Testis (tissue), 2 donors: ENCODE measurements at regions not wholly inside any gene's neighbourhood (a gene's known extent, or its start where the extent isn't known, plus 50 kb on each side); places are given as distances from the start of the nearest gene placed in this dataset.

Experiments used
- POLR2A ChIP-seq: fragments of 450-650 bp; IDR thresholded peaks from one replicate; pipeline ENCODE4 v1.6.1; 2017; ENCODE audit warnings: antibody characterized with exemption, mild to moderate bottlenecking, moderate library complexity
- TF ChIP-seq, protein P1 (sequence below), 3 experiments: fragments of 450-650 bp in 2 of 3; fragments of 200-600 bp in 1 of 3; sonication (generic) in 1 of 3; IDR thresholded peaks; one replicate each; pipeline ENCODE4 v1.5.1; 2016 to 2019; ENCODE audit warnings: antibody characterized with exemption in 3 of 3, mild to moderate bottlenecking in 2 of 3, moderate library complexity in 1 of 3

GRCh38 chr2:136230464-136230863 is 112.5 kb upstream of the CXCR4 start:
- TF ChIP-seq, protein P1, sequence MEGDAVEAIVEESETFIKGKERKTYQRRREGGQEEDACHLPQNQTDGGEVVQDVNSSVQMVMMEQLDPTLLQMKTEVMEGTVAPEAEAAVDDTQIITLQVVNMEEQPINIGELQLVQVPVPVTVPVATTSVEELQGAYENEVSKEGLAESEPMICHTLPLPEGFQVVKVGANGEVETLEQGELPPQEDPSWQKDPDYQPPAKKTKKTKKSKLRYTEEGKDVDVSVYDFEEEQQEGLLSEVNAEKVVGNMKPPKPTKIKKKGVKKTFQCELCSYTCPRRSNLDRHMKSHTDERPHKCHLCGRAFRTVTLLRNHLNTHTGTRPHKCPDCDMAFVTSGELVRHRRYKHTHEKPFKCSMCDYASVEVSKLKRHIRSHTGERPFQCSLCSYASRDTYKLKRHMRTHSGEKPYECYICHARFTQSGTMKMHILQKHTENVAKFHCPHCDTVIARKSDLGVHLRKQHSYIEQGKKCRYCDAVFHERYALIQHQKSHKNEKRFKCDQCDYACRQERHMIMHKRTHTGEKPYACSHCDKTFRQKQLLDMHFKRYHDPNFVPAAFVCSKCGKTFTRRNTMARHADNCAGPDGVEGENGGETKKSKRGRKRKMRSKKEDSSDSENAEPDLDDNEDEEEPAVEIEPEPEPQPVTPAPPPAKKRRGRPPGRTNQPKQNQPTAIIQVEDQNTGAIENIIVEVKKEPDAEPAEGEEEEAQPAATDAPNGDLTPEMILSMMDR (IDR thresholded peaks at IDR 0.05) = no peak
- no peak for TF ChIP-seq POLR2A
